SK-N-SH treated with all-trans-retinoic acid at 6 μM for 48 hours (cell line): ENCODE measurements at regions not wholly inside any gene's neighbourhood (a gene's known extent, or its start where the extent isn't known, plus 50 kb on each side); places are given as distances from the start of the nearest gene placed in this dataset.

Experiments
- ATAC-seq: fragments of 200-7000 bp; cut with Tn5 transposase; 3 replicates; pipeline ENCODE4 v1.9.1; 2020; ENCODE audit warnings: mild to moderate bottlenecking, moderate library complexity
- ARNTL ChIP-seq: fragments of 450-650 bp; formaldehyde crosslinking; IDR thresholded peaks from 2 replicates; pipeline ENCODE4 v1.5.0; 2020; ENCODE audit warnings: low read depth, mild to moderate bottlenecking, moderate library complexity, borderline replicate concordance
- BACH2 ChIP-seq: fragments of 250-450 bp; sonication (Bioruptor Pico); IDR thresholded peaks from 2 replicates; pipeline ENCODE4 v1.9.0; 2021; ENCODE audit warnings: mild to moderate bottlenecking, borderline replicate concordance
- CREB5 ChIP-seq: fragments of 250-450 bp; sonication (Bioruptor Pico); IDR thresholded peaks from 2 replicates; pipeline ENCODE4 v1.5.1; 2020; ENCODE audit warnings: low read depth, mild to moderate bottlenecking, moderate library complexity
- CSRNP3 ChIP-seq: fragments of 250-450 bp; sonication (Bioruptor Pico); IDR thresholded peaks from 2 replicates; pipeline ENCODE4 v1.5.1; 2021; ENCODE audit warnings: mild to moderate bottlenecking, moderate library complexity
- GLIS3 ChIP-seq: fragments of 250-450 bp; sonication (Bioruptor Pico); IDR thresholded peaks from 2 replicates; pipeline ENCODE4 v1.5.0; 2020; ENCODE audit warnings: mild to moderate bottlenecking, moderate library complexity
- OSR1 ChIP-seq: fragments of 250-450 bp; sonication (Bioruptor Pico); IDR thresholded peaks from 2 replicates; pipeline ENCODE4 v1.8.0; 2022; ENCODE audit warnings: moderate library complexity, mild to moderate bottlenecking, inconsistent platforms
- PATZ1 ChIP-seq: fragments of 250-450 bp; sonication (Bioruptor Pico); IDR thresholded peaks from 2 replicates; pipeline ENCODE4 v1.8.0; 2020; ENCODE audit warnings: mild to moderate bottlenecking, moderate library complexity, borderline replicate concordance
- POU6F1 ChIP-seq: fragments of 250-450 bp; sonication (Bioruptor Pico); IDR thresholded peaks from 2 replicates; pipeline ENCODE4 v1.8.0; 2021; ENCODE audit warnings: low read depth, mild to moderate bottlenecking, moderate library complexity, borderline replicate concordance
- PPARA ChIP-seq: fragments of 250-450 bp; sonication (Bioruptor Pico); IDR thresholded peaks from 2 replicates; pipeline ENCODE4 v1.5.0; 2020; ENCODE audit warnings: mild to moderate bottlenecking, borderline replicate concordance
- RARB ChIP-seq: fragments of 250-450 bp; sonication (Bioruptor Pico); IDR thresholded peaks from 2 replicates; pipeline ENCODE4 v1.8.0; 2021; ENCODE audit warnings: mild to moderate bottlenecking, moderate library complexity
- SNAI2 ChIP-seq: fragments of 250-450 bp; sonication (Bioruptor Pico); IDR thresholded peaks from 2 replicates; pipeline ENCODE4 v1.5.0; 2020; ENCODE audit warnings: mild to moderate bottlenecking, moderate library complexity
- TCF4 ChIP-seq: fragments of 250-450 bp; sonication (Bioruptor Pico); IDR thresholded peaks from 2 replicates; pipeline ENCODE4 v1.8.0; 2021; ENCODE audit warnings: mild to moderate bottlenecking, moderate library complexity, borderline replicate concordance
- TOX ChIP-seq: fragments of 250-450 bp; sonication (Bioruptor Pico); IDR thresholded peaks from 2 replicates; pipeline ENCODE4 v1.8.0; 2021; ENCODE audit warnings: mild to moderate bottlenecking, moderate library complexity, borderline replicate concordance
- TSHZ2 ChIP-seq: fragments of 250-450 bp; sonication (Bioruptor Pico); IDR thresholded peaks from 2 replicates; pipeline ENCODE4 v1.5.0; 2020; ENCODE audit warnings: mild to moderate bottlenecking, moderate library complexity
- ZFP3 ChIP-seq: fragments of 250-450 bp; sonication (Bioruptor Pico); IDR thresholded peaks from 2 replicates; pipeline ENCODE4 v1.5.0; 2020; ENCODE audit warnings: mild to moderate bottlenecking, moderate library complexity
- ZFP30 ChIP-seq: fragments of 450-650 bp; formaldehyde crosslinking; IDR thresholded peaks from 2 replicates; pipeline ENCODE4 v1.5.0; 2022; ENCODE audit warnings: mild to moderate bottlenecking, moderate library complexity
- ZNF565 ChIP-seq: fragments of 450-650 bp; formaldehyde crosslinking; conservative IDR thresholded peaks from 2 replicates; pipeline ENCODE4 v1.5.0; 2020; ENCODE audit warnings: low read depth, mild to moderate bottlenecking, moderate library complexity
- ZNF70 ChIP-seq: fragments of 450-650 bp; formaldehyde crosslinking; IDR thresholded peaks from 2 replicates; pipeline ENCODE4 v1.5.0; 2020; ENCODE audit warnings: mild to moderate bottlenecking, moderate library complexity
- ZNF8 ChIP-seq: fragments of 450-650 bp; formaldehyde crosslinking; IDR thresholded peaks from 2 replicates; pipeline ENCODE4 v1.5.0; 2020; ENCODE audit warnings: mild to moderate bottlenecking, moderate library complexity

GRCh38 chr10:118835682-118836326, 81.0 kb upstream of the CACUL1 start:
- TF ChIP-seq TSHZ2: no peak
- TF ChIP-seq GLIS3 (CRISPR knock-in tag): no peak
- no peak for TF ChIP-seq CSRNP3 (CRISPR knock-in tag)
- TF ChIP-seq TOX (CRISPR knock-in tag): no peak
- TF ChIP-seq PATZ1 (CRISPR knock-in tag): no peak
- TF ChIP-seq ZNF8 (CRISPR knock-in tag): no peak
- TF ChIP-seq BACH2: no peak
- no peak for TF ChIP-seq ZNF70
- no peak for TF ChIP-seq ARNTL (CRISPR knock-in tag)
- no peak for TF ChIP-seq OSR1 (CRISPR knock-in tag)
- TF ChIP-seq ZNF565: no peak
- TF ChIP-seq ZFP30 (CRISPR knock-in tag): no peak
- TF ChIP-seq POU6F1 (CRISPR knock-in tag): no peak
- TF ChIP-seq SNAI2: no peak
- TF ChIP-seq TCF4 (CRISPR knock-in tag): no peak
- no peak for TF ChIP-seq ZFP3 (CRISPR knock-in tag)
- no peak for TF ChIP-seq PPARA (CRISPR knock-in tag)
- no peak for TF ChIP-seq CREB5
- no peak for TF ChIP-seq RARB
- ATAC-seq: no peak; the same call in 2 of the 3 replicates

GRCh38 chr10:118838364-118838763, 83.6 kb upstream of the CACUL1 start:
- no peak for TF ChIP-seq OSR1 (CRISPR knock-in tag)
- no peak for TF ChIP-seq TCF4 (CRISPR knock-in tag)
- TF ChIP-seq ZNF8 (CRISPR knock-in tag): no peak
- TF ChIP-seq PATZ1 (CRISPR knock-in tag): no peak
- no peak for TF ChIP-seq RARB
- TF ChIP-seq ZNF70: no peak

GRCh38 chr10:118839348-118839747, 84.6 kb upstream of the CACUL1 start:
- TF ChIP-seq PPARA (CRISPR knock-in tag) (no peak), ZFP30 (CRISPR knock-in tag) (no peak), POU6F1 (CRISPR knock-in tag) (no peak), ZFP3 (CRISPR knock-in tag) (no peak), GLIS3 (CRISPR knock-in tag) (no peak), TSHZ2 (no peak), ARNTL (CRISPR knock-in tag) (no peak)
- no peak for ATAC-seq

More at GRCh38 chr10:118838364-118838763, 83.6 kb upstream of the CACUL1 start:
- no peak for ATAC-seq
